ENCODE measurements at regions not wholly inside any gene's neighbourhood (a gene's known extent, or its start where the extent isn't known, plus 50 kb on each side); places are given as distances from the start of the nearest gene placed in this dataset.

- no peaks in the 10 kb centered on the region for H3K27me3 Mint-ChIP-seq (ENCODE audit: insufficient read depth)
- no peaks in the 10 kb centered on the region for H3K36me3 Mint-ChIP-seq (ENCODE audit: low read depth)
- 85% methylated on average over 3 of the region's 3 CpGs; no CpG with 5 or more reads in 1 of the 2 experiments for WGBS, 2 experiments (ENCODE audit: insufficient coverage in 1 of 2, insufficient read length in 1 of 2)
- no peak overlapping the region for H3K4me3 Mint-ChIP-seq
- Histone ChIP-seq H3K4me3 (ENCODE audit: low read length) (no peak overlapping the region), H3K27ac (ENCODE audit: low read depth, low read length) (no peak overlapping the region), H3K27me3 (ENCODE audit: control insufficient read depth, insufficient read depth, low read length, poor library complexity, severe bottlenecking) (no peaks in the 10 kb centered on the region), H3K4me1 (ENCODE audit: control insufficient read depth, insufficient read depth, low read length) (no peaks in the 10 kb centered on the region), H3K36me3 (ENCODE audit: control insufficient read depth, insufficient read depth, low read length) (no peaks in the 10 kb centered on the region), H3K9me3 (ENCODE audit: control insufficient read depth, low read length) (no peaks in the 10 kb centered on the region), H3K9ac (ENCODE audit: extremely low read depth, low read length, poor library complexity, severe bottlenecking) (no peak overlapping the region)
- no peaks in the 10 kb centered on the region for H3K9me3 Mint-ChIP-seq
- TF ChIP-seq, protein P1, sequence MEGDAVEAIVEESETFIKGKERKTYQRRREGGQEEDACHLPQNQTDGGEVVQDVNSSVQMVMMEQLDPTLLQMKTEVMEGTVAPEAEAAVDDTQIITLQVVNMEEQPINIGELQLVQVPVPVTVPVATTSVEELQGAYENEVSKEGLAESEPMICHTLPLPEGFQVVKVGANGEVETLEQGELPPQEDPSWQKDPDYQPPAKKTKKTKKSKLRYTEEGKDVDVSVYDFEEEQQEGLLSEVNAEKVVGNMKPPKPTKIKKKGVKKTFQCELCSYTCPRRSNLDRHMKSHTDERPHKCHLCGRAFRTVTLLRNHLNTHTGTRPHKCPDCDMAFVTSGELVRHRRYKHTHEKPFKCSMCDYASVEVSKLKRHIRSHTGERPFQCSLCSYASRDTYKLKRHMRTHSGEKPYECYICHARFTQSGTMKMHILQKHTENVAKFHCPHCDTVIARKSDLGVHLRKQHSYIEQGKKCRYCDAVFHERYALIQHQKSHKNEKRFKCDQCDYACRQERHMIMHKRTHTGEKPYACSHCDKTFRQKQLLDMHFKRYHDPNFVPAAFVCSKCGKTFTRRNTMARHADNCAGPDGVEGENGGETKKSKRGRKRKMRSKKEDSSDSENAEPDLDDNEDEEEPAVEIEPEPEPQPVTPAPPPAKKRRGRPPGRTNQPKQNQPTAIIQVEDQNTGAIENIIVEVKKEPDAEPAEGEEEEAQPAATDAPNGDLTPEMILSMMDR (conservative IDR thresholded peaks at IDR 0.05), result no peak
- no peaks in the 10 kb centered on the region for H3K4me1 Mint-ChIP-seq
- no peak overlapping the region for H3K27ac Mint-ChIP-seq
- DNase-seq, result no peak
These were observed 951.2 kb upstream of the DIAPH2 start for GRCh38 chrX:95733426-95733825.

DNA sequence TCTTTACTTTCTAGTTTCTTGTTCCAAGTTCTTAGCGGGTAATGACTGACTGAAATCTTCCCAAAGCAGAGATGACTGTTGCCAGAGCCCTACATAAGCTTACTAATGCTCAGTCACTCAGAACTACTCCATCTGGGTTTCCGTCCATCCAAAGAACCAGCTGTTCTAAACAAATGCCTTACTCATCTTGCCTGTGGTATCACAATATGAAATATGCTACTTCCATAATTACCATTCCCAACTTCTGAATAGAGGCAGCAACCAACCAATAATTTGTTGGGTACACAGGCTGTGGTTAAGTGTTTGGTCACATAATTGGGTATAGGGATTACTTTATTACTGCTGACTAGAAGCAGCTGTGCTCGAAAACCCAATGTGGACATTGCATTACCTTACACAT, 930.2 kb upstream of the DIAPH2 start:
- H3K4me1 ChIP-seq (ENCODE audit: control insufficient read depth, insufficient read depth, low read length), result no peaks in the 10 kb centered on the region
- TF ChIP-seq, protein P1 (conservative IDR thresholded peaks at IDR 0.05), result no peak
- H3K36me3 ChIP-seq (ENCODE audit: control insufficient read depth, insufficient read depth, low read length), result no peaks in the 10 kb centered on the region
- WGBS, 2 experiments (ENCODE audit: insufficient coverage in 1 of 2, insufficient read length in 1 of 2), result 80% methylated on average over 3 of the region's 3 CpGs; no CpG with 5 or more reads in 1 of the 2 experiments
- Mint-ChIP-seq H3K36me3 (ENCODE audit: low read depth) (no peaks in the 10 kb centered on the region), H3K27me3 (ENCODE audit: insufficient read depth) (no peaks in the 10 kb centered on the region), H3K27ac (no peak overlapping the region), H3K9me3 (no peaks in the 10 kb centered on the region), H3K4me3 (no peak overlapping the region), H3K4me1 (no peaks in the 10 kb centered on the region)
- no peak overlapping the region for H3K4me3 ChIP-seq (ENCODE audit: low read length)
- H3K27me3 ChIP-seq (ENCODE audit: control insufficient read depth, insufficient read depth, low read length, poor library complexity, severe bottlenecking), result no peaks in the 10 kb centered on the region
- no peak overlapping the region for H3K27ac ChIP-seq (ENCODE audit: low read depth, low read length)
- no peak for DNase-seq
- no peak overlapping the region for H3K9ac ChIP-seq (ENCODE audit: extremely low read depth, low read length, poor library complexity, severe bottlenecking)
- H3K9me3 ChIP-seq (ENCODE audit: control insufficient read depth, low read length), result no peaks in the 10 kb centered on the region

DNA sequence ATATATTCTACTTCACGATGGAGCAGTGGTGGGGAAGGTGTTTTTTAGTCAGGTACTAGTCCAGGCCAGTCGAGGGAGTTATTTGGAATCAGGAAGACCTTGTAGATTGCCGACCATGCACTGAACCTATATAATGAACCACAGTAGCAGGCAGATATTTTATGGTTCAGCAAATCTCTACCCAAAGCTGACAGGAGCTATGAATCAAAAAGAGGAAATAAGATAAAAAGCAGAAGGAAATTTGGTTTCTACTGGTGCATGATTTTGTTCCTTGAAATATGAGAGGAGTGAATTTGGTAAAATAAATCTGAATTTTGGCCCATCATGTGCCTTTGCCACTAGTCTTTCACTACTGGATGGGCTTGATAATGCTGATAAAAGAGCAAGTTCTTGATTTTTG, 924.3 kb upstream of the DIAPH2 start:
- Histone ChIP-seq H3K27ac (ENCODE audit: low read depth, low read length) (no peak overlapping the region), H3K9ac (ENCODE audit: extremely low read depth, low read length, poor library complexity, severe bottlenecking) (no peak overlapping the region), H3K36me3 (ENCODE audit: control insufficient read depth, insufficient read depth, low read length) (no peaks in the 10 kb centered on the region), H3K27me3 (ENCODE audit: control insufficient read depth, insufficient read depth, low read length, poor library complexity, severe bottlenecking) (no peaks in the 10 kb centered on the region), H3K4me1 (ENCODE audit: control insufficient read depth, insufficient read depth, low read length) (no peaks in the 10 kb centered on the region), H3K4me3 (ENCODE audit: low read length) (no peak overlapping the region), H3K9me3 (ENCODE audit: control insufficient read depth, low read length) (no peaks in the 10 kb centered on the region)
- H3K4me1 Mint-ChIP-seq, result peaks cover 4% of the 10 kb centered on the region
- H3K27ac Mint-ChIP-seq, result no peak overlapping the region
- H3K4me3 Mint-ChIP-seq, result no peak overlapping the region
- no peak for DNase-seq
- H3K9me3 Mint-ChIP-seq, result no peaks in the 10 kb centered on the region
- 91% methylated on average over 3 of the region's 3 CpGs; no CpG with 5 or more reads in 1 of the 2 experiments for WGBS, 2 experiments (ENCODE audit: insufficient coverage in 1 of 2, insufficient read length in 1 of 2)
- H3K36me3 Mint-ChIP-seq (ENCODE audit: low read depth), result no peaks in the 10 kb centered on the region
- no peaks in the 10 kb centered on the region for H3K27me3 Mint-ChIP-seq (ENCODE audit: insufficient read depth)
- TF ChIP-seq, protein P1 (conservative IDR thresholded peaks at IDR 0.05), result no peak
